NOMO-1 treated with dmso at 0.1 percent for 144 hours (cell line): ENCODE measurements at regions not wholly inside any gene's neighbourhood (a gene's known extent, or its start where the extent isn't known, plus 50 kb on each side); places are given as distances from the start of the nearest gene placed in this dataset.
"Not testable (repeated sequence)": the region's sequence is repeated elsewhere in the genome, so short reads cannot be mapped to it uniquely, and the experiment has no call there.

Source experiments
- DNase-seq: peaks from one replicate; lab custom pipeline; 2025; ENCODE audit not compliant: unreplicated experiment; lab: John Stamatoyannopoulos, UW

DNA sequence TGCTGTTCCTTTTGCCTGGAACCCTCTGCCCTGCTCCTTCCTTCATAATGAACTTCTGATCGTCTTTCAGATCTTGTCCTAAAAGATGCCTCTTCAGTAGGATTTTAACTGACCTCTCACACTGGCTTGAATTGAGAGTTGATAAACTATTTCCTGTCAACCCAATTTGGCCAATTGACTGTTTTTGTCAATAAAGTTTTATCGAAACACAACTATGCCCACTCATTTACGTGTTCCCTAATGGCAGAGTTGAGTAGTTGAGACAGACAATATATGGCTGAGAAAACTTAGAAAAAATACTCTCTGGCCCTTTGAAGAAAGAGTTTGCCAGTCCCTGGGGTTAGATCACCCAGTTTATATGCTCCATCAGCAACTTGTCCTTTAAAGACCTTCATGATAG, 171.7 kb upstream of the TBX3 start:
- no peak for DNase-seq

- DNase-seq: no peak
These were observed 169.1 kb upstream of the TBX3 start for GRCh38 chr12:114852976-114853529.

DNA sequence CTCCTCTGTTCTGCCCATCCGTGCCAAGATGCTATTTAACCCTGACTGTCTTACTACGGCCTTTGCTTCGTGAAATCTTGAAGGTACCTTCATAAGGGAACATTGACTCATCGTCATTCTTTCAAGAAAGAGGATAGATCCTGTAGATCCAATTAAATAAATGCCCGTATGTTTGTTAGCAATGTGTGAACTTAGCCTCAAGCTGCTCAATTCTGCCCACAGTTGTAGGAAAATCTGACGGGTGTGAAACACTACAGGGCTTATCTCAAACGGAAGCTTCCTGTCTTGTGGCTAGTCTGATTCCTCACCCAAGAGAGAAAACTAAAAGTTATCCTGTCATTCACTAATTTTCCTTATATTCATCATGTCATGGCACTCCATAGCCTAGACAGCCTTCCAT, 168.0 kb upstream of the TBX3 start:
- DNase-seq: no peak

- no peak for DNase-seq
These were observed 166.8 kb upstream of the TBX3 start for GRCh38 chr12:114850661-114851275.

GRCh38 chr12:114848666-114849065, 164.7 kb upstream of the TBX3 start:
- no peak for DNase-seq

- DNase-seq: no peak
These were observed 163.6 kb upstream of the TBX3 start for GRCh38 chr12:114847441-114848035.

- DNase-seq: no peak
These were observed 162.8 kb upstream of the TBX3 start for GRCh38 chr12:114846771-114847170.

GRCh38 chr12:114841557-114842251, 157.7 kb upstream of the TBX3 start:
- DNase-seq: no peak

DNA sequence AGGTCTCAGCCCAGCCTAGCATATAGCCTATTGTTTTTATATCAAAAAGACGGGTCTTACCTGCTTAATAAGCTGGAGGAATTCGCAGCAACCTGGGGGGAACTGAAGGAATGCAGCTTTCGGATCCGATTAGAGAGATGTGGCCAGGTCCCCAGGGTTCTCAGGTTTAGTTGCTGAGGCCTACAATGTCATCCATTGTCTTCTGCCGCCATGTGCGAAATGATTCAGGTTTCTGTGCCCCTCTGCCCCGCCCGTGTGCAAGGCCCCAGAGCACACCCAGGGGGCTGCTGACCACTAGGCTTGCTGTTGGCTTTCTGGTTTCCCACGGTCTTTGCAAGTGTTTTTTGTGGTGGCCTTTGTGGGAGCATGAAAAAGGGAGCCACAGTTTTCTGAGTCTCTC, 154.5 kb upstream of the TBX3 start:
- DNase-seq: no peak

DNA sequence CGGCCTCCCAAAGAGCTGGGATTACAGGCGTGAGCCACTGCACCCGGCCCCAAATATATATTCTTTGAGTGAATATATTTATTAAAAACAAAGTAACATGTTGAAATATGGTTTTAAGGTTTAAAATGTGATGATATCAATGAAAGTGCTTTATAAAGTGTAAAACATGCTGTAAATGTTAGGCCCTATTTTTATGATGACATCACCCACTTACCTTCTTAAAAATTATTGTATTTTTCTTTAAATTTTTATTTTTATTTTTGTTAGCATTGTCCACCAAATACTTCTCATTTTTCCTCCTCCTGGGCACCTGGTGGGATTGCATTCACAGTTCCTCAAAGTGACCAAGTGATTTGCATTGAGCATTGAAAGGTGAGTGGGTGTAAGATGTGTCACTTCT, 152.6 kb upstream of the TBX3 start:
- no peak for DNase-seq

GRCh38 chr12:114835031-114835430, 151.1 kb upstream of the TBX3 start:
- DNase-seq: no peak

DNA sequence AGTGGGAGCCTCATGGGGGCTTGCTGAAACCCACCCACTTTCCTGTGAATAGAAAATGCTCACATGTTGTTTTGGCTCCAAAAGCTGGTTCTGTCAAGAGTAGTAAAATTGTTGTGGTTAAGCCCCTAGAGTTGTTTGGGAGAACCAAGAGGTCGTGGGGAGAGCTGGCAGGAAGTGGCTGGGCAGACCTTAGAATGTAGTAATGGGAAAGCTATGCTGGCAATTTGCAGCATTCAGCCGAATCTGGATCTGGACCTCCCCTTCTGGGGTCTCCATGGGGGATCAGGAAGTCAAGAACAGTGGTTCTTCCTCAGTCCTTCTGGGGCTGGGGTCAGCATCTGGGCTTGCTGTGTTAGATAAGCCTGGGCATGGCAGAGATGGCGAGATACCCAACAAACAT, 150.6 kb upstream of the TBX3 start:
- no peak for DNase-seq

- DNase-seq: no peak
These were observed 145.9 kb upstream of the TBX3 start for GRCh38 chr12:114829833-114830232.

DNA sequence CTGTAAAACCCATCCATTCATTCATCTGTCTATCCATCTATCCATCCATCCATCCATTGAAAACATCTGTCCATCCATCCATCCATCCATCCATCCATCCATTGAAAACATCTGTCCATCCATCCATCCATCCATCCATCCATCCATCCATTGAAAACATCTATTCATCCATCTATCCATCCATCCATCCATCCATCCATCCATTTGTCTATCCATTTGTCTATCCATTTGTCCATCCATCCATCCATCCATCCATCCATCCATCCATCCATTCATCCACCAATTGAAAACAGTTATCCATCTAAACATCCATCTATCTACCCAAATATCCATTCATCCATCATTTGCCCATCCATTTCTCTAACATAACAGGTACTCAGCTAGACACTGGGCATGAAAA, 145.3 kb upstream of the TBX3 start:
- not testable (repeated sequence) for DNase-seq

GRCh38 chr12:114827461-114827860, 143.5 kb upstream of the TBX3 start:
- no peak for DNase-seq

GRCh38 chr12:114826244-114826643, 142.3 kb upstream of the TBX3 start:
- DNase-seq: no peak

GRCh38 chr12:114823724-114824123, 139.7 kb upstream of the TBX3 start:
- no peak for DNase-seq

DNA sequence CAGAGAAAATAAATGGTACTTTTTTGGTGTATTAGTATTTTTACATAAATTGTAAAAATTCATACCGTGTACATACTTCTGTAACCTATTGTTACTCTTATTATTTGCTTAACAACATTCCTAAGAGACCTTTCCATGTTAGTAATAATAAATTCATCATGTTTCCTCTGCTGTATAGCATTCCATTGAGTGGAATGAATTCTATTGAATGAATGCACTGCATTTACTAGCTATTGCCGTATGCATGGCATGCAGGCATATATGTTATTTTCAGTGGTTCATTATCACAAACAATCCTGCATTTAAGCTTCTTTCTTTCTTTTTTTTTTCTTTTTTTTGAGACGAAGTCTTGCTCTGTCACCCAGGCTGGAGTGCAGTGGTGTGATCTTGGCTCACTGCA, 137.6 kb upstream of the TBX3 start:
- DNase-seq: no peak

GRCh38 chr12:114820796-114821195, 136.8 kb upstream of the TBX3 start:
- DNase-seq: no peak

GRCh38 chr12:114817571-114818425, 133.8 kb upstream of the TBX3 start:
- no peak for DNase-seq

GRCh38 chr12:114815026-114815795, 131.2 kb upstream of the TBX3 start:
- DNase-seq: no peak
